ENCODE measurements at regions not wholly inside any gene's neighbourhood (a gene's known extent, or its start where the extent isn't known, plus 50 kb on each side); places are given as distances from the start of the nearest gene placed in this dataset.

DNA sequence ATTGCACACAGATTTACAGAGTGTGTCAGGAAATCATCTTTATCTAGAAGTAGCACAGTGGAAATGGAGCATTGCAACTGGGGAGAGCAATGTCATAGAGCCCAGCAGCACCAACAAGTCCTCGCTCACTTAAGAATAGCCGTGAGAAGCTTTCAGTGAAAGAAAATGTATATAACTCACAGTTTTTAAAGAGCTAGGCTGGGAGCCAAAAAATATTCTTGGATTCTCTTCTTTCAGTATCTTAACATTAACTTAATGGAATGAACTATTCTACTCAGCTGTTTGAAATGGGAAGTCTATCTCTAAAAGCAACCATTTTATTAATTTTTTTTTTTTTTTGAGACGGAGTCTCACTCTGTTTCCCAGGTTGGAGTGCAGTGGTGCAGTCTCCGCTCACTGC, 329.6 kb downstream of the COG6 start:
- H3K9me3 ChIP-seq (replicated peaks in 1 of 2; ENCODE audit: control insufficient read depth in 1 of 2, insufficient read depth in 1 of 2, low read length in 2 of 2), result peaks cover 0 to 4% of the 10 kb centered on the region in 2 donors
- TF ChIP-seq, protein P1, sequence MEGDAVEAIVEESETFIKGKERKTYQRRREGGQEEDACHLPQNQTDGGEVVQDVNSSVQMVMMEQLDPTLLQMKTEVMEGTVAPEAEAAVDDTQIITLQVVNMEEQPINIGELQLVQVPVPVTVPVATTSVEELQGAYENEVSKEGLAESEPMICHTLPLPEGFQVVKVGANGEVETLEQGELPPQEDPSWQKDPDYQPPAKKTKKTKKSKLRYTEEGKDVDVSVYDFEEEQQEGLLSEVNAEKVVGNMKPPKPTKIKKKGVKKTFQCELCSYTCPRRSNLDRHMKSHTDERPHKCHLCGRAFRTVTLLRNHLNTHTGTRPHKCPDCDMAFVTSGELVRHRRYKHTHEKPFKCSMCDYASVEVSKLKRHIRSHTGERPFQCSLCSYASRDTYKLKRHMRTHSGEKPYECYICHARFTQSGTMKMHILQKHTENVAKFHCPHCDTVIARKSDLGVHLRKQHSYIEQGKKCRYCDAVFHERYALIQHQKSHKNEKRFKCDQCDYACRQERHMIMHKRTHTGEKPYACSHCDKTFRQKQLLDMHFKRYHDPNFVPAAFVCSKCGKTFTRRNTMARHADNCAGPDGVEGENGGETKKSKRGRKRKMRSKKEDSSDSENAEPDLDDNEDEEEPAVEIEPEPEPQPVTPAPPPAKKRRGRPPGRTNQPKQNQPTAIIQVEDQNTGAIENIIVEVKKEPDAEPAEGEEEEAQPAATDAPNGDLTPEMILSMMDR (IDR thresholded peaks at IDR 0.05), result no peak
- no peaks in the 10 kb centered on the region for H3K79me2 ChIP-seq (ENCODE audit: insufficient read depth, low read length)
- H3K4me3 Mint-ChIP-seq, result no peak overlapping the region
- H3K36me3 Mint-ChIP-seq, result no peaks in the 10 kb centered on the region
- intact Hi-C loops (cut with micrococcal nuclease), result no loop called here
- H3K36me3 ChIP-seq (replicated peaks in 1 of 2; ENCODE audit: control insufficient read depth in 1 of 2, insufficient read depth in 2 of 2, low read length in 2 of 2), result no peaks in the 10 kb centered on the region
- H3K4me2 ChIP-seq (replicated peaks; ENCODE audit: extremely low read depth, low read length, poor library complexity, severe bottlenecking), result no peak overlapping the region
- WGBS (ENCODE audit: insufficient coverage), result 100% methylated on average over 1 of the region's 4 CpGs
- no peak overlapping the region for H3K27ac Mint-ChIP-seq
- DNase-seq, result no peak
- H3K4me3 ChIP-seq (replicated peaks in 1 of 3; ENCODE audit: low read depth in 2 of 3, low read length in 3 of 3), result no peak overlapping the region
- no peak overlapping the region for H2AFZ ChIP-seq (ENCODE audit: insufficient read depth, low read depth, low read length, poor library complexity, severe bottlenecking)
- H3K27me3 ChIP-seq (ENCODE audit: control insufficient read depth in 2 of 2, insufficient read depth in 2 of 2, low read length in 2 of 2), result no peaks in the 10 kb centered on the region
- no peak overlapping the region for H3K27ac ChIP-seq (ENCODE audit: low read depth in 1 of 2, low read length in 2 of 2)
- no peaks in the 10 kb centered on the region for H3K4me1 ChIP-seq (ENCODE audit: control insufficient read depth in 1 of 2, insufficient read depth in 2 of 2, low read length in 2 of 2)
- H3K27me3 Mint-ChIP-seq (ENCODE audit: low read depth in 3 of 3), result peaks cover 0 to 1% (median 0%) of the 10 kb centered on the region in 3 donors
- no peak overlapping the region for H3K9ac ChIP-seq (ENCODE audit: insufficient read depth, low read length, poor library complexity, severe bottlenecking)
- H3K9me3 Mint-ChIP-seq, result peaks cover 0 to 7% (median 2%) of the 10 kb centered on the region in 7 donors
- H3K4me1 Mint-ChIP-seq, result no peaks in the 10 kb centered on the region
- H4K20me1 ChIP-seq (ENCODE audit: insufficient read depth, low read length), result no peaks in the 10 kb centered on the region

DNA sequence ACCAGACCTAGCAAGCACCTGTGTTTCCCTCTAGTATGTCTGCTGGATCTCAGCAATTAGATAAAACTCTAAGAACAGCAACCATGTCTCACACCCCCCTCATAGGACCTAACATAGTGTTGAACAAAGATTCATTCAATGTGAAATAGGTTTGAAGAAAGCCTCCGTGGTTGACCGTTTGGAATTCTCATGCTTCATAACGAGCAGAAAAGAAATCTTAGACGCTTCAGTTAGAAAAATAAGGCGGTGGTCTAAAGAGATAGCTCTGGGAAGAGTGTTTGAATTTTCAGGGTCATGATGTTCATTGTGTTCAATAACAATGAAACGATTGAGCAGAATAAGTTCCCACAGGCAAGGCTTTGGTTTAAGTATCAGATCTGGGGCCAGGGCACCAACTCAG, 332.9 kb downstream of the COG6 start:
- Histone ChIP-seq H3K4me3 (replicated peaks in 1 of 3; ENCODE audit: low read depth in 2 of 3, low read length in 3 of 3) (no peak overlapping the region), H3K4me1 (ENCODE audit: control insufficient read depth in 1 of 2, insufficient read depth in 2 of 2, low read length in 2 of 2) (no peaks in the 10 kb centered on the region), H3K27ac (ENCODE audit: low read depth in 1 of 2, low read length in 2 of 2) (no peak overlapping the region), H3K27me3 (ENCODE audit: control insufficient read depth in 2 of 2, insufficient read depth in 2 of 2, low read length in 2 of 2) (no peaks in the 10 kb centered on the region), H3K4me2 (replicated peaks; ENCODE audit: extremely low read depth, low read length, poor library complexity, severe bottlenecking) (no peak overlapping the region), H4K20me1 (ENCODE audit: insufficient read depth, low read length) (no peaks in the 10 kb centered on the region), H3K9me3 (replicated peaks in 1 of 2; ENCODE audit: control insufficient read depth in 1 of 2, insufficient read depth in 1 of 2, low read length in 2 of 2) (peaks cover 0 to 3% of the 10 kb centered on the region in 2 donors), H3K36me3 (replicated peaks in 1 of 2; ENCODE audit: control insufficient read depth in 1 of 2, insufficient read depth in 2 of 2, low read length in 2 of 2) (no peaks in the 10 kb centered on the region), H3K79me2 (ENCODE audit: insufficient read depth, low read length) (no peaks in the 10 kb centered on the region), H3K9ac (ENCODE audit: insufficient read depth, low read length, poor library complexity, severe bottlenecking) (no peak overlapping the region), H2AFZ (ENCODE audit: insufficient read depth, low read depth, low read length, poor library complexity, severe bottlenecking) (no peak overlapping the region)
- TF ChIP-seq, protein P1 (IDR thresholded peaks at IDR 0.05), result no peak
- no peaks in the 10 kb centered on the region for H3K36me3 Mint-ChIP-seq
- WGBS (ENCODE audit: insufficient coverage), result 93% methylated on average over 2 of the region's 6 CpGs
- no peaks in the 10 kb centered on the region for H3K27me3 Mint-ChIP-seq (ENCODE audit: low read depth in 3 of 3)
- peaks cover 0 to 7% (median 3%) of the 10 kb centered on the region in 7 donors for H3K9me3 Mint-ChIP-seq
- no peak for DNase-seq
- intact Hi-C loops (cut with micrococcal nuclease), result no loop called here
- no peak overlapping the region for H3K4me3 Mint-ChIP-seq
- no peaks in the 10 kb centered on the region for H3K4me1 Mint-ChIP-seq
- no peak overlapping the region for H3K27ac Mint-ChIP-seq
